ENCODE measurements at regions not wholly inside any gene's neighbourhood (a gene's known extent, or its start where the extent isn't known, plus 50 kb on each side); places are given as distances from the start of the nearest gene placed in this dataset.

DNA sequence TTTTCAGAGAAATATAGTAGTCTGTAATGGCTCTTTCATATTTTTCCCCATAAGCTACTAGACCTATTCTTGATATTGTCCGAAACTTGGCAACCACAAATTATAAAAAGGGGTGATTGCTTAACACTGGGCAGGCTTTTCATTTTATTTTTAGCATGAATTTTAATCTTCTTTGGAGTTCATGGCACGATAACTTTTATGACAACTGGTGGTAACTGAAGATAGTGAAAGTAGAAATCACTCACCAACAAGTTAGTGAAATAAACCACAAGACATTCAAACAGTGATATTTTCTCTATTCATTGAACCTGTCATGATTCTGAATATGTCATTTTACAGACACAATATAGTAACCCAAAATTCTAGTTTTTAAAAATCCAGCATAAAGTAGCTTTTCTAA lies 213.9 kb downstream of the PRDM9 start:
- TF ChIP-seq CREB5 (CRISPR knock-in tag; IDR thresholded peaks at IDR 0.05; ENCODE audit: low read depth) (no peak), OSR1 (CRISPR knock-in tag; IDR thresholded peaks at IDR 0.05) (no peak), ISL1 (CRISPR knock-in tag; IDR thresholded peaks at IDR 0.05) (no peak), RARB (CRISPR knock-in tag; IDR thresholded peaks at IDR 0.05) (no peak)

All from SK-N-SH treated with all-trans-retinoic acid at 6 μM for 48 hours (cell line).